Effector CD8-positive, alpha-beta T cell (primary cell): ENCODE measurements at regions not wholly inside any gene's neighbourhood (a gene's known extent, or its start where the extent isn't known, plus 50 kb on each side); places are given as distances from the start of the nearest gene placed in this dataset.
A peak's percentile ranks its signal among the peaks of the same experiment; 100 is the strongest.

ENCODE experiments used
- DNase-seq: peaks from one replicate; lab custom pipeline; 2025; lab: John Stamatoyannopoulos, UW

- no peak for DNase-seq
These were observed 119.7 kb upstream of the RAD23B start for GRCh38 chr9:107163370-107163769.

- no peak for DNase-seq
These were observed 113.3 kb upstream of the RAD23B start for GRCh38 chr9:107169796-107170195.

- DNase-seq: no peak
These were observed 112.3 kb upstream of the RAD23B start for GRCh38 chr9:107170801-107171200.

GRCh38 chr9:107172160-107172978 is 110.7 kb upstream of the RAD23B start:
- DNase-seq: peak; percentile 8

GRCh38 chr9:107172979-107173347 is 110.1 kb upstream of the RAD23B start:
- no peak for DNase-seq

GRCh38 chr9:107173422-107174180 is 109.5 kb upstream of the RAD23B start:
- no peak for DNase-seq

GRCh38 chr9:107174441-107174840 is 108.6 kb upstream of the RAD23B start:
- no peak for DNase-seq

- no peak for DNase-seq
These were observed 108.0 kb upstream of the RAD23B start for GRCh38 chr9:107175041-107175440.

- no peak for DNase-seq
These were observed 107.2 kb upstream of the RAD23B start for GRCh38 chr9:107175816-107176435.

- DNase-seq: no peak
These were observed 106.5 kb upstream of the RAD23B start for GRCh38 chr9:107176436-107177151.

- no peak for DNase-seq
These were observed 105.7 kb upstream of the RAD23B start for GRCh38 chr9:107177243-107177839.

- no peak for DNase-seq
These were observed 105.2 kb upstream of the RAD23B start for GRCh38 chr9:107177857-107178256.

- DNase-seq: no peak
These were observed 104.8 kb upstream of the RAD23B start for GRCh38 chr9:107178293-107178692.

GRCh38 chr9:107180206-107180605 is 102.9 kb upstream of the RAD23B start:
- DNase-seq: no peak

- no peak for DNase-seq
These were observed 99.9 kb upstream of the RAD23B start for GRCh38 chr9:107183176-107183575.

- DNase-seq: no peak
These were observed 94.7 kb upstream of the RAD23B start for GRCh38 chr9:107188376-107188775.

- no peak for DNase-seq
These were observed 92.8 kb upstream of the RAD23B start for GRCh38 chr9:107190061-107190935.

GRCh38 chr9:107190936-107191290 is 92.2 kb upstream of the RAD23B start:
- no peak for DNase-seq

- DNase-seq: no peak
These were observed 89.8 kb upstream of the RAD23B start for GRCh38 chr9:107193251-107193650.

GRCh38 chr9:107198718-107199117 is 84.4 kb upstream of the RAD23B start:
- no peak for DNase-seq

- no peak for DNase-seq
These were observed 75.0 kb upstream of the RAD23B start for GRCh38 chr9:107208121-107208520.
